ENCODE measurements at regions not wholly inside any gene's neighbourhood (a gene's known extent, or its start where the extent isn't known, plus 50 kb on each side); places are given as distances from the start of the nearest gene placed in this dataset.
"Not testable (repeated sequence)": the region's sequence is repeated elsewhere in the genome, so short reads cannot be mapped to it uniquely, and the experiment has no call there.

- H3K27ac ChIP-seq; H3K27me3 ChIP-seq; H3K36me3 ChIP-seq; in situ Hi-C loops (cut with MboI; ENCODE audit: low pct_ligation_motif_present in 1 of 4, low pct_unique_long_range_greater_than_20kb in 1 of 4, low sequenced_read_pairs in 3 of 4); H3K9me3 ChIP-seq; H3K4me3 ChIP-seq; H3K4me1 ChIP-seq; intact Hi-C loops (cut with DNase I; ENCODE audit: low total_unique reads); DNase-seq: not testable (repeated sequence)
- WGBS, 2 donors (ENCODE audit: low coverage in 1 of 2): 61 to 65% methylated on average over 4 of the region's 4 CpGs
Measured at GRCh38 chr6:60392969-60393368, 1893.1 kb downstream of the KHDRBS2 start.

GRCh38 chr6:60389094-60389493, 1896.9 kb downstream of the KHDRBS2 start:
- DNase-seq; H3K36me3 ChIP-seq; H3K4me3 ChIP-seq; in situ Hi-C loops (cut with MboI; ENCODE audit: low pct_ligation_motif_present in 1 of 4, low pct_unique_long_range_greater_than_20kb in 1 of 4, low sequenced_read_pairs in 3 of 4); H3K27ac ChIP-seq; intact Hi-C loops (cut with DNase I; ENCODE audit: low total_unique reads); H3K27me3 ChIP-seq; H3K9me3 ChIP-seq; H3K4me1 ChIP-seq: not testable (repeated sequence)
- 36 to 56% methylated on average over 3 of the region's 3 CpGs for WGBS, 2 donors (ENCODE audit: low coverage in 1 of 2)

DNA sequence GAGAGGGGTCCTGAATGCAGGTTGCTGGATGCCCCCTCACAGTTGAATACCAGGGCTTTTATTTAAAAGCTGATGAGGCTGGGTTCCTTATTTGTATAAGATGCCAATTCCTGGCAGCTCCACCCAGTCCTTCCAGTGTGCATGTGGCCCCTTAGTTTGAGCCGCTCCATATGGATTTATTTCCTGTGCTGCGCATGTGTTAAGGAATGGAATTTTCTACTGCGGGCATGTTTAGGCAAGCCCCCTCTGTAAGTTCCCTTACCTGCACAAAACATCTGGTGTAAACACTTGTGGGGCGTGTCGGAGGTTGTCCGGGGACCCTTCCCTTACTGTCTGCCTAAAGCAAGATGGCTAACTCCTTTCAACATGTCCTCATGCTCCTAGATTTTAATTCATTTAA, 1901.4 kb downstream of the KHDRBS2 start:
- H3K36me3 ChIP-seq; in situ Hi-C loops (cut with MboI; ENCODE audit: low pct_ligation_motif_present in 1 of 4, low pct_unique_long_range_greater_than_20kb in 1 of 4, low sequenced_read_pairs in 3 of 4); H3K27ac ChIP-seq; H3K4me1 ChIP-seq; H3K9me3 ChIP-seq; H3K4me3 ChIP-seq; intact Hi-C loops (cut with DNase I; ENCODE audit: low total_unique reads); H3K27me3 ChIP-seq; DNase-seq: not testable (repeated sequence)
- 83% methylated on average over 6 of the region's 6 CpGs; no CpG with 5 or more reads in 1 of the 2 donors for WGBS, 2 donors (ENCODE audit: low coverage in 1 of 2)

DNA sequence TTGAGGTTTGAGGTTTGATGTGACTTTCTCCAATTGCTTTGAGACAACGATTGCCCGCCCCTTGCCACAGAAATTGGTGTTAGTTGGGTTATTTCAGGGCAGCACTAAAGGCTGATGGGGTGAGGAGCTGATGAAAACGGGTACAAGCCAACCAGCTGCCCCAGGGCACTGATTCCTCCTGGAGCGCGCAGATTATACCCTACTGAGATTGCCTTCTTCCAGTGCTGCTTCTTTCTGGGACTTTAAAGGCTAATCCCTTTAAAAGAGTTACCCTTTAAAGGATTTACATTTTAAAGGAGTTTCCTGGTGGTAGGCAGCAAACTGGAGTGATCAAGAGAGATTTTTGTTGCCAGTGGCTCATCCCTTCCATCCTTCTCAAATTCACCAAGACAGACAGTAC, 1903.3 kb downstream of the KHDRBS2 start:
- H3K27me3 ChIP-seq; H3K36me3 ChIP-seq; intact Hi-C loops (cut with DNase I; ENCODE audit: low total_unique reads); H3K9me3 ChIP-seq; in situ Hi-C loops (cut with MboI; ENCODE audit: low pct_ligation_motif_present in 1 of 4, low pct_unique_long_range_greater_than_20kb in 1 of 4, low sequenced_read_pairs in 3 of 4); H3K4me1 ChIP-seq; H3K27ac ChIP-seq; DNase-seq; H3K4me3 ChIP-seq: not testable (repeated sequence)
- WGBS, 2 donors (ENCODE audit: low coverage in 1 of 2): 71 to 80% methylated on average over 3 to 5 of the region's 5 CpGs

- H3K4me1 ChIP-seq; DNase-seq; in situ Hi-C loops (cut with MboI; ENCODE audit: low pct_ligation_motif_present in 1 of 4, low pct_unique_long_range_greater_than_20kb in 1 of 4, low sequenced_read_pairs in 3 of 4); H3K36me3 ChIP-seq; H3K27ac ChIP-seq; intact Hi-C loops (cut with DNase I; ENCODE audit: low total_unique reads); H3K27me3 ChIP-seq; H3K4me3 ChIP-seq; H3K9me3 ChIP-seq: not testable (repeated sequence)
- WGBS, 2 donors (ENCODE audit: low coverage in 1 of 2): 50% methylated on average over 1 of the region's 1 CpG
Measured at GRCh38 chr6:60374078-60374477, 1911.9 kb downstream of the KHDRBS2 start.

- H3K9me3 ChIP-seq; H3K4me3 ChIP-seq; DNase-seq; intact Hi-C loops (cut with DNase I; ENCODE audit: low total_unique reads); H3K27ac ChIP-seq; H3K4me1 ChIP-seq; H3K36me3 ChIP-seq; in situ Hi-C loops (cut with MboI; ENCODE audit: low pct_ligation_motif_present in 1 of 4, low pct_unique_long_range_greater_than_20kb in 1 of 4, low sequenced_read_pairs in 3 of 4); H3K27me3 ChIP-seq: not testable (repeated sequence)
- 74 to 85% methylated on average over 3 to 5 of the region's 5 CpGs for WGBS, 2 donors (ENCODE audit: low coverage in 1 of 2)
Measured at GRCh38 chr6:60367800-60368199, 1918.2 kb downstream of the KHDRBS2 start.

- H3K36me3 ChIP-seq; H3K9me3 ChIP-seq; H3K4me3 ChIP-seq; DNase-seq; in situ Hi-C loops (cut with MboI; ENCODE audit: low pct_ligation_motif_present in 1 of 4, low pct_unique_long_range_greater_than_20kb in 1 of 4, low sequenced_read_pairs in 3 of 4); H3K27me3 ChIP-seq; intact Hi-C loops (cut with DNase I; ENCODE audit: low total_unique reads); H3K4me1 ChIP-seq; H3K27ac ChIP-seq: not testable (repeated sequence)
Measured at GRCh38 chr6:60365901-60366300, 1920.1 kb downstream of the KHDRBS2 start.

- H3K27ac ChIP-seq; DNase-seq; in situ Hi-C loops (cut with MboI; ENCODE audit: low pct_ligation_motif_present in 1 of 4, low pct_unique_long_range_greater_than_20kb in 1 of 4, low sequenced_read_pairs in 3 of 4); H3K36me3 ChIP-seq; H3K9me3 ChIP-seq; intact Hi-C loops (cut with DNase I; ENCODE audit: low total_unique reads); H3K27me3 ChIP-seq; H3K4me3 ChIP-seq; H3K4me1 ChIP-seq: not testable (repeated sequence)
Measured at GRCh38 chr6:60342411-60343008, 1943.5 kb downstream of the KHDRBS2 start.

DNA sequence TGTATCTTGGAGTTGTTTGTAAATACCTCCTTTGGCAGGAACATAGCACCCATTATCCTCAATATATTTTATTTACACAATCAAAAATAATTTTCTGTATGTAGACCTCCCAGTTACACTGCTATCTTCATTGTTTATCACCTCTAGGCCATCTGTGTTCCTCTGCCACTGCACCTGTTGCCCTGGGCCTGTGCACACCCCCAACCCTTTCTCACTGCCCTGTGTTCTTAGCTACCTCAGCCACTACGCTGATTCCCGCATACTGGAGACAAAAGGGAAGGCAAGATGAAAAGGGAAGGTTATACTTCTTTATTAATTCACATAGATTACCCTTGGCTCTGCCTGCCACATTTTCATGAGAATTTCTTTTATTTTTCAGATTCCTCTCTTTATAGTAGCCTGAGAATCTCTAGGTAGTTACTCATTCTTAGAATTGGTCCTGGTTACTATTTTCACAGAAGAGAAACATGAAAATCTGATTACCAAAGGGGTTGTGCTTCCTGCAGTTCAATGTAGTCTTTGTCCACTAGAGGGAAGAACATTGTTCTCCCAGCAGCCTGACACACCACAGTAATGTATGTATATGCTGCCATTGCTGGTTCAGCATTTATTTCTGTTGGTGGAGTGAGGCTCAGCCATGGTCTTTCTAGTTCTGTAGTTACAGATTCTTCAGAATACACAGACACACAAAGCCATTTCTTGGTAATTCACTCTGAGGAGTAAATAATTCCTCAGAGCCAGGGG, 1947.5 kb downstream of the KHDRBS2 start:
- H3K36me3 ChIP-seq; DNase-seq; H3K9me3 ChIP-seq; in situ Hi-C loops (cut with MboI; ENCODE audit: low pct_ligation_motif_present in 1 of 4, low pct_unique_long_range_greater_than_20kb in 1 of 4, low sequenced_read_pairs in 3 of 4); H3K4me1 ChIP-seq; H3K27ac ChIP-seq; intact Hi-C loops (cut with DNase I; ENCODE audit: low total_unique reads); H3K27me3 ChIP-seq; H3K4me3 ChIP-seq: not testable (repeated sequence)
- WGBS, 2 donors (ENCODE audit: low coverage in 1 of 2): 88 to 100% methylated on average over 1 to 2 of the region's 2 CpGs

DNA sequence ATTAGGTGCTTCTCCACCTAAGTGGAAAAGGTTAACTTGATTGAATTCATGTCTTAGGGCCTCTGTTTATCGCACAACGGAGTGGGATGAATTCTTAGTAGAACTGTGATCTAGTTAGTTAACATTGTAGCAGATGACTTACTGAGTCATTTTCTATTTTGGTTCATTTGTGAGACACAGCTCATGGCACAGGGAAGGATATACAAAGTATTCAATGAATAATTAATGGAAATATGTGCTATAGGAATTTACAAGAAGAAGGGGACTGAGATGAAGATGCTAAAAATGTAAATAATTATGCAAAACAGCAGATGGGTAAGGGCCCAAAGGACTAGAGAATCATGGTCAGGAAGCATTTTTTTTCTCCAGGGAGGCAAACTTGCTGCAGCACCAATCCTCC, 1950.9 kb downstream of the KHDRBS2 start:
- H3K4me1 ChIP-seq; H3K36me3 ChIP-seq; DNase-seq; H3K27me3 ChIP-seq; H3K4me3 ChIP-seq; intact Hi-C loops (cut with DNase I; ENCODE audit: low total_unique reads); H3K9me3 ChIP-seq; H3K27ac ChIP-seq; in situ Hi-C loops (cut with MboI; ENCODE audit: low pct_ligation_motif_present in 1 of 4, low pct_unique_long_range_greater_than_20kb in 1 of 4, low sequenced_read_pairs in 3 of 4): not testable (repeated sequence)
- WGBS, 2 donors (ENCODE audit: low coverage in 1 of 2): 88 to 97% methylated on average over 2 of the region's 2 CpGs

- in situ Hi-C loops (cut with MboI; ENCODE audit: low pct_ligation_motif_present in 1 of 4, low pct_unique_long_range_greater_than_20kb in 1 of 4, low sequenced_read_pairs in 3 of 4); H3K9me3 ChIP-seq; intact Hi-C loops (cut with DNase I; ENCODE audit: low total_unique reads); H3K36me3 ChIP-seq; H3K4me1 ChIP-seq; H3K27ac ChIP-seq; H3K27me3 ChIP-seq; H3K4me3 ChIP-seq; DNase-seq: not testable (repeated sequence)
- 62 to 63% methylated on average over 3 of the region's 3 CpGs for WGBS, 2 donors (ENCODE audit: low coverage in 1 of 2)
Measured at GRCh38 chr6:60333708-60334107, 1952.3 kb downstream of the KHDRBS2 start.
